ENCODE measurements at regions not wholly inside any gene's neighbourhood (a gene's known extent, or its start where the extent isn't known, plus 50 kb on each side); places are given as distances from the start of the nearest gene placed in this dataset.

- no peak for DNase-seq
These were observed 344.9 kb downstream of the EFNA5 start for GRCh38 chr5:107325866-107326265.

GRCh38 chr5:107324809-107325208 is 345.9 kb downstream of the EFNA5 start:
- DNase-seq = no peak

GRCh38 chr5:107324071-107324470 is 346.7 kb downstream of the EFNA5 start:
- DNase-seq = no peak

- DNase-seq = no peak
These were observed 347.2 kb downstream of the EFNA5 start for GRCh38 chr5:107323536-107323935.

GRCh38 chr5:107322936-107323335 is 347.8 kb downstream of the EFNA5 start:
- no peak for DNase-seq

GRCh38 chr5:107321906-107322305 is 348.8 kb downstream of the EFNA5 start:
- DNase-seq = no peak

- DNase-seq = no peak
These were observed 349.9 kb downstream of the EFNA5 start for GRCh38 chr5:107320846-107321245.

GRCh38 chr5:107320376-107320775 is 350.4 kb downstream of the EFNA5 start:
- no peak for DNase-seq

- DNase-seq = no peak
These were observed 350.8 kb downstream of the EFNA5 start for GRCh38 chr5:107319901-107320300.

- no peak for DNase-seq
These were observed 356.4 kb downstream of the EFNA5 start for GRCh38 chr5:107314330-107314729.

GRCh38 chr5:107313921-107314320 is 356.8 kb downstream of the EFNA5 start:
- DNase-seq = no peak

GRCh38 chr5:107313098-107313497 is 357.6 kb downstream of the EFNA5 start:
- no peak for DNase-seq

- DNase-seq = no peak
These were observed 360.6 kb downstream of the EFNA5 start for GRCh38 chr5:107310181-107310580.

- DNase-seq = no peak
These were observed 364.1 kb downstream of the EFNA5 start for GRCh38 chr5:107306594-107306993.

GRCh38 chr5:107306002-107306401 is 364.7 kb downstream of the EFNA5 start:
- no peak for DNase-seq

GRCh38 chr5:107304684-107305083 is 366.1 kb downstream of the EFNA5 start:
- no peak for DNase-seq

GRCh38 chr5:107303171-107303968 is 367.4 kb downstream of the EFNA5 start:
- DNase-seq = no peak

- no peak for DNase-seq
These were observed 368.3 kb downstream of the EFNA5 start for GRCh38 chr5:107302441-107302840.

- no peak for DNase-seq
These were observed 368.7 kb downstream of the EFNA5 start for GRCh38 chr5:107301999-107302398.

- DNase-seq = no peak
These were observed 369.9 kb downstream of the EFNA5 start for GRCh38 chr5:107300721-107301327.

GRCh38 chr5:107296572-107296971 is 374.2 kb downstream of the EFNA5 start:
- DNase-seq = peak in 1 of 2 donors; percentile 6

GRCh38 chr5:107295914-107296313 is 374.8 kb downstream of the EFNA5 start:
- no peak for DNase-seq

- no peak for DNase-seq
These were observed 376.1 kb downstream of the EFNA5 start for GRCh38 chr5:107294669-107295068.

- DNase-seq = no peak
These were observed 376.6 kb downstream of the EFNA5 start for GRCh38 chr5:107294211-107294550.
